Muscle of leg (tissue), 3 donors: ENCODE measurements at regions not wholly inside any gene's neighbourhood (a gene's known extent, or its start where the extent isn't known, plus 50 kb on each side); places are given as distances from the start of the nearest gene placed in this dataset.
"Not testable (repeated sequence)": the region's sequence is repeated elsewhere in the genome, so short reads cannot be mapped to it uniquely, and the experiment has no call there.

Experiments used
- DNase-seq: peaks from one replicate; pipeline ENCODE4 v3.0.0; 2013
- H3K27ac ChIP-seq: one replicate; pipeline ENCODE4 v1.5.1; 2013; ENCODE audit warnings: mild to moderate bottlenecking, low read length, control low read depth
- H3K27me3 ChIP-seq: one replicate; pipeline ENCODE4 v1.6.1; 2013; ENCODE audit warnings: low read length; ENCODE audit not compliant: control insufficient read depth, insufficient read depth
- H3K36me3 ChIP-seq: one replicate; pipeline ENCODE4 v1.6.1; 2013; ENCODE audit warnings: low read length; ENCODE audit not compliant: control insufficient read depth, insufficient read depth
- H3K4me1 ChIP-seq: one replicate; pipeline ENCODE4 v1.6.1; 2013; ENCODE audit warnings: low read length; ENCODE audit not compliant: control insufficient read depth, insufficient read depth
- H3K4me3 ChIP-seq: one replicate; pipeline ENCODE4 v1.5.1; 2013; ENCODE audit warnings: low read length, control low read depth
- H3K9me3 ChIP-seq: replicated peaks from 2 replicates; pipeline ENCODE4 v1.6.1; 2013; ENCODE audit warnings: low read depth, low read length; ENCODE audit not compliant: control insufficient read depth
- WGBS: methylation state at CpG from one replicate; pipeline ENCODE4 v1.1.5; 2013; ENCODE audit warnings: missing lambda C conversion rate; ENCODE audit not compliant: insufficient coverage; 5-methylcytosine and 5-hydroxymethylcytosine counted together

- H3K27me3 ChIP-seq, DNase-seq, H3K9me3 ChIP-seq, H3K36me3 ChIP-seq, H3K4me3 ChIP-seq, H3K4me1 ChIP-seq: not testable (repeated sequence)
- peak overlapping the region; percentile 69 for H3K27ac ChIP-seq
- WGBS, result no CpG with 5 or more reads among the region's 13 CpGs
Observed at GRCh38 chr1:183620-184335, 267.7 kb downstream of the OR4F29 start.

- DNase-seq, result not testable (repeated sequence)
Observed at GRCh38 chr1:183081-183480, 268.4 kb downstream of the OR4F29 start.

GRCh38 chr1:182631-183030, 268.8 kb downstream of the OR4F29 start:
- not testable (repeated sequence) for H3K36me3 ChIP-seq, H3K4me3 ChIP-seq, H3K4me1 ChIP-seq, H3K9me3 ChIP-seq, H3K27ac ChIP-seq, H3K27me3 ChIP-seq, DNase-seq
- no CpG with 5 or more reads among the region's 7 CpGs for WGBS

More at GRCh38 chr1:183081-183480, 268.4 kb downstream of the OR4F29 start:
- not testable (repeated sequence) for H3K36me3 ChIP-seq, H3K27ac ChIP-seq, H3K4me3 ChIP-seq, H3K4me1 ChIP-seq, H3K9me3 ChIP-seq, H3K27me3 ChIP-seq
- no CpG with 5 or more reads among the region's 10 CpGs for WGBS

- H3K9me3 ChIP-seq, H3K36me3 ChIP-seq, H3K4me3 ChIP-seq, H3K27ac ChIP-seq, H3K4me1 ChIP-seq, H3K27me3 ChIP-seq: not testable (repeated sequence)
- DNase-seq, result peak; percentile 88
- WGBS, result 90% methylated on average over 10 of the region's 79 CpGs
Observed at GRCh38 chr1:181247-182216, 269.9 kb downstream of the OR4F29 start.

- not testable (repeated sequence) for H3K4me1 ChIP-seq, H3K27me3 ChIP-seq, H3K27ac ChIP-seq, H3K4me3 ChIP-seq, H3K9me3 ChIP-seq, H3K36me3 ChIP-seq
- no CpG with 5 or more reads among the region's 28 CpGs for WGBS
- peak; percentile 27 for DNase-seq
Observed at GRCh38 chr1:180749-181205, 270.7 kb downstream of the OR4F29 start.

GRCh38 chr1:138842-139241, 312.6 kb downstream of the OR4F29 start:
- H3K9me3 ChIP-seq, H3K36me3 ChIP-seq, H3K27me3 ChIP-seq, H3K27ac ChIP-seq, H3K4me3 ChIP-seq, DNase-seq, H3K4me1 ChIP-seq: not testable (repeated sequence)
- WGBS, result no CpG with 5 or more reads among the region's 4 CpGs

- not testable (repeated sequence) for H3K9me3 ChIP-seq, DNase-seq, H3K4me1 ChIP-seq, H3K36me3 ChIP-seq, H3K27me3 ChIP-seq, H3K27ac ChIP-seq, H3K4me3 ChIP-seq
- no CpG with 5 or more reads among the region's 16 CpGs for WGBS
Observed at GRCh38 chr1:137664-138063, 313.8 kb downstream of the OR4F29 start.

- 95% methylated on average over 24 of the region's 34 CpGs for WGBS
- H3K27ac ChIP-seq, H3K4me3 ChIP-seq, DNase-seq, H3K4me1 ChIP-seq, H3K36me3 ChIP-seq, H3K9me3 ChIP-seq, H3K27me3 ChIP-seq: not testable (repeated sequence)
Observed at GRCh38 chr1:136344-136932, 315.0 kb downstream of the OR4F29 start.

- 60% methylated on average over 2 of the region's 21 CpGs for WGBS
- H3K9me3 ChIP-seq, H3K27me3 ChIP-seq, H3K4me3 ChIP-seq, DNase-seq, H3K4me1 ChIP-seq, H3K36me3 ChIP-seq, H3K27ac ChIP-seq: not testable (repeated sequence)
Observed at GRCh38 chr1:134936-135335, 316.5 kb downstream of the OR4F29 start.

- H3K4me3 ChIP-seq, H3K27me3 ChIP-seq, H3K36me3 ChIP-seq, DNase-seq, H3K27ac ChIP-seq, H3K9me3 ChIP-seq, H3K4me1 ChIP-seq: not testable (repeated sequence)
Observed at GRCh38 chr1:118440-118839, 333.0 kb downstream of the OR4F29 start.
